ENCODE measurements at regions not wholly inside any gene's neighbourhood (a gene's known extent, or its start where the extent isn't known, plus 50 kb on each side); places are given as distances from the start of the nearest gene placed in this dataset.

DNA sequence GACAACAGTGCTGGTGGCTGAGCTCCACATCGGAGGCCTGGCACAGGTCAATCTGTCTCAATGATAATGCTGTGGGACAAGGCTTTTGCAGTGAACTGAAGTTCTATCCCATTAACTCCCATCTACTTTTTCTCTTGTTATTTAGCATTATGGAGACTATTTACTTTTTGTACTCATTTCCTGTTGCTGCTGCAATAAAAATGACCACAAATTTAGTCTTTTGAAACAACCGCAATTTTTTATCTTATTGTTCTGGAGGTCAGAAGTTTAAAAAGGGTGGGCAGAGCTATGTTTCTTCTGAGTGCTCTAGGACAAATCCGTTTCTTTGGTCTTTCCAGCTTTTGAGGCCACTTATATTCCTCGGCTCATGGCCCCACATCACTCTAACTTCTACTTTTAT lies 111.0 kb upstream of the PITX2 start:
- no peaks in the 10 kb centered on the region for H3K4me1 ChIP-seq (replicated peaks in 1 of 4; ENCODE audit: control insufficient read depth in 3 of 4, insufficient read depth in 4 of 4, low read length in 3 of 4)
- no peaks in the 10 kb centered on the region for H3K36me3 ChIP-seq (ENCODE audit: control insufficient read depth in 2 of 4, insufficient read depth in 4 of 4, low read length in 3 of 4)
- H3K4ac ChIP-seq (replicated peaks; ENCODE audit: insufficient read length, low read depth, low read length): no peak overlapping the region
- DNase-seq (ENCODE audit: low read depth in 1 of 2, low spot score in 2 of 2): no peak
- no peak overlapping the region for H3K14ac ChIP-seq (ENCODE audit: insufficient read length)
- WGBS, 2 experiments (ENCODE audit: extremely low coverage in 1 of 2, insufficient coverage in 1 of 2, insufficient read length in 1 of 2, insufficient replicate concordance in 2 of 2, low coverage in 1 of 2, low lambda C conversion rate in 2 of 2, missing lambda C conversion rate in 1 of 2): 77% methylated on average over 4 of the region's 4 CpGs; no CpG with 5 or more reads in 1 of the 2 experiments
- H3K9me3 ChIP-seq (ENCODE audit: insufficient read depth in 2 of 2, low read depth in 1 of 2, low read length in 1 of 2): no peaks in the 10 kb centered on the region
- H4K5ac ChIP-seq (ENCODE audit: insufficient read length, low read depth, low read length): no peak overlapping the region
- H2BK12ac ChIP-seq (ENCODE audit: low read depth, low read length): no peak overlapping the region
- no peaks in the 10 kb centered on the region for H3K27me3 ChIP-seq (replicated peaks in 1 of 4; ENCODE audit: control insufficient read depth in 3 of 4, extremely low read depth in 1 of 4, insufficient read depth in 3 of 4, low read length in 3 of 4)
- H2AFZ ChIP-seq (ENCODE audit: low read length): no peak overlapping the region
- no peak overlapping the region for H2AK5ac ChIP-seq (ENCODE audit: low read depth, low read length)
- no peak overlapping the region for H3K4me2 ChIP-seq (ENCODE audit: insufficient read depth in 1 of 2, low read depth in 2 of 2, low read length in 2 of 2)
- H2BK20ac ChIP-seq (ENCODE audit: low read length): no peak overlapping the region
- no peak overlapping the region for H4K91ac ChIP-seq (replicated peaks; ENCODE audit: insufficient read length, low read length)
- no peak overlapping the region for H3K4me3 ChIP-seq (ENCODE audit: extremely low read depth in 1 of 4, insufficient read depth in 2 of 4, low read depth in 3 of 4, low read length in 4 of 4)
- no peak overlapping the region for H2BK5ac ChIP-seq (ENCODE audit: low read depth, low read length)
- H3K9ac ChIP-seq (replicated peaks in 1 of 4; ENCODE audit: extremely low read depth in 1 of 4, low read depth in 3 of 4, low read length in 3 of 4): no peak overlapping the region
- CTCF ChIA-PET (ENCODE audit: partially characterized antibody): no interaction called here
- H3K79me1 ChIP-seq (ENCODE audit: low read depth, low read length): no peaks in the 10 kb centered on the region
- H3K27ac ChIP-seq (ENCODE audit: low read depth, low read length): no peak overlapping the region
- H3K18ac ChIP-seq (ENCODE audit: extremely low read depth, low read length): no peak overlapping the region
- FAIRE-seq: no peak
- no peak overlapping the region for H4K8ac ChIP-seq (ENCODE audit: extremely low read depth, insufficient read depth, low read length)
- no peaks in the 10 kb centered on the region for H3K79me2 ChIP-seq (ENCODE audit: control insufficient read depth in 1 of 2, insufficient read depth in 2 of 2, low read length in 2 of 2)
- H3K23ac ChIP-seq (ENCODE audit: insufficient read length): no peak overlapping the region
- no peaks in the 10 kb centered on the region for H4K20me1 ChIP-seq (replicated peaks in 1 of 2; ENCODE audit: control insufficient read depth in 1 of 2, insufficient read depth in 2 of 2, low read length in 2 of 2)
- no peaks in the 10 kb centered on the region for H3K23me2 ChIP-seq (ENCODE audit: low read depth, low read length)
- POLR2A ChIA-PET (ENCODE audit: partially characterized antibody): no interaction called here
- no peak overlapping the region for H2BK15ac ChIP-seq (ENCODE audit: low read length)
- H2BK120ac ChIP-seq (replicated peaks; ENCODE audit: low read depth, low read length): no peak overlapping the region
- H3K56ac ChIP-seq (replicated peaks; ENCODE audit: insufficient read length, low read depth, low read length): no peak overlapping the region
- TF ChIP-seq TAF7 (optimal IDR thresholded peaks at IDR 0.05; ENCODE audit: borderline replicate concordance, low read depth, low read length) (no peak), KDM1A (IDR thresholded peaks at IDR 0.05; ENCODE audit: borderline replicate concordance, low read length) (no peak), RBBP5 (IDR thresholded peaks at IDR 0.05; ENCODE audit: borderline replicate concordance, low read depth, low read length) (no peak), HDAC2 (IDR thresholded peaks at IDR 0.05; ENCODE audit: borderline replicate concordance in 1 of 2, low read depth in 2 of 2, low read length in 2 of 2) (no peak), RAD21 (IDR thresholded peaks at IDR 0.05 in 1 of 2, conservative IDR thresholded peaks at IDR 0.05 in 1 of 2; ENCODE audit: low read depth in 2 of 2, low read length in 2 of 2) (no peak), EZH2 (IDR thresholded peaks at IDR 0.05; ENCODE audit: low read depth, low read length, severe bottlenecking) (no peak), ZNF274 (IDR thresholded peaks at IDR 0.05; ENCODE audit: borderline replicate concordance, extremely low read depth, low read length) (no peak), RXRA (IDR thresholded peaks at IDR 0.05; ENCODE audit: insufficient read depth, low read depth, low read length) (no peak), GABPA (IDR thresholded peaks at IDR 0.05; ENCODE audit: borderline replicate concordance, insufficient read depth, low read length) (no peak), HDAC6 (IDR thresholded peaks at IDR 0.05; ENCODE audit: low read depth, low read length) (no peak), EGR1 (IDR thresholded peaks at IDR 0.05; ENCODE audit: borderline replicate concordance, low read depth, low read length) (no peak), NRF1 (IDR thresholded peaks at IDR 0.05; ENCODE audit: low read depth, low read length) (no peak), TCF12 (IDR thresholded peaks at IDR 0.05; ENCODE audit: low read depth, low read length) (no peak), SAP30 (IDR thresholded peaks at IDR 0.05; ENCODE audit: insufficient read depth, insufficient replicate concordance, low read length) (no peak)
